ENCODE measurements at regions not wholly inside any gene's neighbourhood (a gene's known extent, or its start where the extent isn't known, plus 50 kb on each side); places are given as distances from the start of the nearest gene placed in this dataset.

- no peak for DNase-seq
These were observed 68.7 kb upstream of the KCNG1 start for GRCh38 chr20:51091406-51092195.

- no peak for DNase-seq
These were observed 66.9 kb upstream of the KCNG1 start for GRCh38 chr20:51089840-51090239.

- DNase-seq = no peak
These were observed 66.4 kb upstream of the KCNG1 start for GRCh38 chr20:51089272-51089781.

- no peak for DNase-seq
These were observed 64.4 kb upstream of the KCNG1 start for GRCh38 chr20:51087266-51087665.

- no peak for DNase-seq
These were observed 62.9 kb upstream of the KCNG1 start for GRCh38 chr20:51085769-51086168.

GRCh38 chr20:51084593-51085377 lies 61.9 kb upstream of the KCNG1 start:
- DNase-seq = no peak

- no peak for DNase-seq
These were observed 60.5 kb upstream of the KCNG1 start for GRCh38 chr20:51083447-51083846.

- DNase-seq = no peak
These were observed 60.1 kb upstream of the KCNG1 start for GRCh38 chr20:51082988-51083387.

GRCh38 chr20:51080516-51080915 lies 57.6 kb upstream of the KCNG1 start:
- DNase-seq = no peak

- DNase-seq = no peak
These were observed 56.6 kb upstream of the KCNG1 start for GRCh38 chr20:51079488-51079887.

GRCh38 chr20:51077686-51078060 lies 54.8 kb upstream of the KCNG1 start:
- DNase-seq = no peak

- DNase-seq = no peak
These were observed 54.1 kb upstream of the KCNG1 start for GRCh38 chr20:51076786-51077685.

GRCh38 chr20:51074062-51074461 lies 51.2 kb upstream of the KCNG1 start:
- no peak for DNase-seq
